HEK293T (cell line): ENCODE measurements at regions not wholly inside any gene's neighbourhood (a gene's known extent, or its start where the extent isn't known, plus 50 kb on each side); places are given as distances from the start of the nearest gene placed in this dataset.

ENCODE experiments used
- ARNT ChIP-seq: fragments of 450-650 bp; IDR thresholded peaks from 2 replicates; pipeline ENCODE4 v1.6.1; 2017; ENCODE audit warnings: mild to moderate bottlenecking
- BHLHE40 ChIP-seq: fragments of 450-650 bp; IDR thresholded peaks from 2 replicates; pipeline ENCODE4 v1.6.1; 2016; ENCODE audit warnings: mild to moderate bottlenecking, moderate library complexity, borderline replicate concordance
- ELF4 ChIP-seq: fragments of 450-650 bp; IDR thresholded peaks from 2 replicates; pipeline ENCODE4 v1.6.1; 2017; ENCODE audit warnings: antibody characterized with exemption
- FOXM1 ChIP-seq: fragments of 450-650 bp; IDR thresholded peaks from 2 replicates; pipeline ENCODE4 v1.6.1; 2017; ENCODE audit warnings: mild to moderate bottlenecking, borderline replicate concordance
- HDGF ChIP-seq: fragments of 450-650 bp; IDR thresholded peaks from 2 replicates; pipeline ENCODE4 v1.6.1; 2017; ENCODE audit warnings: antibody characterized with exemption, borderline replicate concordance
- L3MBTL2 ChIP-seq: fragments of 450-650 bp; conservative IDR thresholded peaks from 2 replicates; pipeline ENCODE4 v1.6.1; 2016; ENCODE audit warnings: mild to moderate bottlenecking
- NFRKB ChIP-seq: fragments of 450-650 bp; IDR thresholded peaks from 2 replicates; pipeline ENCODE4 v1.6.1; 2016; ENCODE audit warnings: mild to moderate bottlenecking, moderate library complexity
- SP1 ChIP-seq: fragments of 450-650 bp; IDR thresholded peaks from 2 replicates; pipeline ENCODE4 v1.6.1; 2017
- SUZ12 ChIP-seq: fragments of 450-650 bp; IDR thresholded peaks from 2 replicates; pipeline ENCODE4 v1.6.1; 2016; ENCODE audit warnings: mild to moderate bottlenecking
- TARDBP ChIP-seq: fragments of 450-650 bp; IDR thresholded peaks from 2 replicates; pipeline ENCODE4 v1.6.1; 2016
- ZNF384 ChIP-seq: fragments of 450-650 bp; IDR thresholded peaks from 2 replicates; pipeline ENCODE4 v1.6.1; 2016

GRCh38 chr4:178672512-178672911 is 1230.3 kb upstream of the AGA start:
- TF ChIP-seq FOXM1 (no peak), ZNF384 (no peak), SP1 (no peak), TARDBP (no peak), L3MBTL2 (no peak), ELF4 (no peak), NFRKB (no peak), ARNT (no peak), SUZ12 (no peak), BHLHE40 (no peak), HDGF (no peak)
